ENCODE measurements at regions not wholly inside any gene's neighbourhood (a gene's known extent, or its start where the extent isn't known, plus 50 kb on each side); places are given as distances from the start of the nearest gene placed in this dataset.
"Not testable (repeated sequence)": the region's sequence is repeated elsewhere in the genome, so short reads cannot be mapped to it uniquely, and the experiment has no call there.

- no peak for DNase-seq
These were observed 284.5 kb upstream of the POU5F2 start for GRCh38 chr5:94025788-94026473.

- no peak for DNase-seq
These were observed 283.2 kb upstream of the POU5F2 start for GRCh38 chr5:94024620-94025019.

DNA sequence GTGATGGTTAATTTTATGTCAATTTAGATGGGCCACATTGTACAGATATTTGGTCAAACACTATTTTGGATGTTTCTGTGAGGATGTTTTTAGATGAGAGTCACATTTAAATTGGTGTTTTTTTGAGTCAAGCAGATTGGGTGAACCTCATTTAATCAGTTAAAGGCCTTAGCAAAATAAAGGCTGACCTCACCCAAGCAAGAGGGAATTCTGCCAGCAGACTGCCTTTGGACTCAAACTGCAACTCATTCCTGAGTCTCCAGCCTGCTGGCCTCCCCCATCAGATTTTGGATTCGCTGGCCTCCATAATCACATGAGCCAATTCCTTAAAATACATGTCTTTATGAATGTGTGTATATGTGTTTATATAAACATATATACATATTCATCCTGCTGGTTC is 282.7 kb upstream of the POU5F2 start:
- no peak for DNase-seq

- no peak for DNase-seq
These were observed 279.8 kb upstream of the POU5F2 start for GRCh38 chr5:94021246-94021645.

DNA sequence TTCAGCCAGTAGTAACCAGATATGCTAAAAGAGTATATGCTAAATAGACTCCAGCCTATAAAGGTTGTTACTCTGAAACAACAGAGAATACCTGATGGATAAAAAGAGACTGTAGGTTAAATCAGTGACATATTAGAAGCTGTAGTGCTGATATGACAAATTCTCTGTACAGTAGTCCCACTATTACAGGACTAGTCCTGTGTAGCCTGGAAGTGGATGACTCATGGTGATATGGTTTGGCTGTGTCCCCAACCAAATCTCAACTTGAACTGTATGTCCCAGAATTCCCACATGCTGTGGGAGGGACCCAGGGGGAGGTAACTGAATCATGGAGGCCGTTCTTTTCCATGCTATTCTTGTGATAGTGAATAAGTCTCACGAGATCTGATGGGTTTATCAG is 276.2 kb upstream of the POU5F2 start:
- no peak for DNase-seq

GRCh38 chr5:94010814-94011213 is 269.4 kb upstream of the POU5F2 start:
- DNase-seq, result no peak

DNA sequence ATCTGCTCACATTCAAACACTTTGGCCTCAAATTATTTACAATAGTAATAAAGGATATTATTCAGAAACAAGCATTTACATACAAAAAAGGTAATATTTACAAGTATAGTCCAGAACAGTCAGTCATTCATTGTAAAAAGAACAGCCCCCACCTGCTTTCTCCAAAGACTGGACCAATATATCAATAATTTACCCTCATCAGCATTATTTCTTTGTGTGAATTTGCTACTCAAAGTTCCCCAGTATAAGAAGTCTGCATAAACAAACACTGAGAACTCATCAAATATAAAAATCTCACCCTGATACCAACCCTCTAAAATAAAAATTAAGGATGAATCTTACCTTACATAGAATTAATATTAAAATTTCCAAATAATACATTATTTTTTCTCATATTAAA is 267.8 kb upstream of the POU5F2 start:
- no peak for DNase-seq

GRCh38 chr5:93998951-93999455 is 257.6 kb upstream of the POU5F2 start:
- DNase-seq, result no peak

DNA sequence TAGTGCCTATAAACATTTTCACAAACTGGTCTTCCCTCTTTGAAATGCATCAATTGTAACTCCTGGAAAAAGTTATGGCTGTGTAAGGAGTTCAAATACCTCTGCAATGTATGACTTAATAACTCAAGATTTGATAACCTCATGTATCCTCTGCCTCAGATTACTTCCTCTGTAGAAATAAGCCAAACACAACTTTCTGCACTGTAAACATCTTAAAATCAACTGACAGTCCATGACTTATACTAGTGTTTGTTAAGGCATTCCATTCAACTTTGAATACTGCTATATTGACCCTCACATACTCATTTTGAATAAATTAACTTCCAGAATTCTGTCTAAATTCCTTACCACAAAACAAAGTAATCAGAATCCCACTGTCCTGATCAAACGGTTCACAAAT is 256.2 kb upstream of the POU5F2 start:
- DNase-seq, result no peak

DNA sequence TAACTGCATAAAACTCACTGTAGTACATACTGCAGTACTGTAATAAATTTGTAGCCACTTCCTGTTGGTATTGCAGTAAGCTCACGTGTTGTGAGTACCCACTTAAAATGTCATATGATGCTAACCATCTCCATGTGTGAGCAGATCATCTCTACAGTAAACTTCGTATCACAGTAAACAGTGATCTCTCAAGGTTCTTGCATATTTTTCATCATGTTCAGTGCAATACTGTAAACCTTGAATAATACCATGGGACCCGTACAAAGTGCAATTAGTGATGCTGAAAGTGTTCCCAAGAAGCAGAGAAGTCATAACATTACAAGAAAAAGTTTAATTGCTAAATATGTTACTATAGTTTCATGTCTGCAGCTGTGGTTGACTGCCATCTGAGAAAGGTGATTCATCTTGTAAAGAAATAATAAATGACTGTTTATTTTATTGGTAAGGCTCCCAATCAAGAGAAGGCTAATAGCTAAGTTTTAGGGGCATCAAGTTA is 253.8 kb upstream of the POU5F2 start:
- DNase-seq, result no peak

DNA sequence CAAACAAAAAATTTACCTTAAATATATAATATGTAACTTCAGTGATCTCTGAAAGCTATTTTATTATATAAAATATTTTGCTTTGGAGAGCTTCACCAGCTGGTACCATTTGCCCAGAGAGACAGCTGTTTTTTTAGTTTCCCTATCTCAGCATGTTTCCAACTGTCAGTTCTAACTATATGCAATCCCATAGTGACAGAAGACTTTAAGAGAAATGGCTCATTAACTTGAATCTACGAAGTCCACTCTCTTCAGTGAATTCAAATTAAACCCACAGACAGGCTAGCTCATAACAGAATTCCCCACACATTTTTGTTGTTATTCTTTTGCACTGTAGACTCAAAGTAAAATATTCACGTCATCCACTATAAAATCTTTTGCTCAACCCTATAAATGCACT is 251.8 kb upstream of the POU5F2 start:
- no peak for DNase-seq

DNA sequence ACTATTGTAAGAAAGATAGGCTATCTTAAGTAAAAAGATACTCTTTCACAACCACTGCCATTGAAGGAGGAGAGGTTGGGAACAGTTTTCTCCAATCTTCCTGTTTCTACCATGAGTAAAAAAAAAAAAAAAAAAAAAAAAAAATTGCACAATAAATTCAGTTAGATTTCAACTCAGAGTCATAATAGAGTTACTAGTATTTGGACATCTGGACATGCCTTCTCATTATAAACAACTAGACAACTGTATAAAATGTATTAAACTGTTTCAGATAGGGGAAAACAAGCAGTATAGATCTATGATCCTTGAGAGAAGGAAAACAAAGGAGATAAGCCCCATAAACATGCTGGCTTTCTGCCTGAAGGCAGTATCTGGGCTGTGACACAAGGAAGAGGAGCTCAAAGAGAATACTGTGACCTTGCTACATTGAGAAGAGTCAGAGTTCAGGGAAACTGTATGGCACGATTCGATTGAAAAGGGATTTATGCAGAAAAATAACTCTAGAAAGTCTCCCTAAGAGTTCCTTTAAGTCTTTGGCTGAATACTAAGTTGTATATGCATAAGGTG is 249.2 kb upstream of the POU5F2 start:
- DNase-seq, result no peak

DNA sequence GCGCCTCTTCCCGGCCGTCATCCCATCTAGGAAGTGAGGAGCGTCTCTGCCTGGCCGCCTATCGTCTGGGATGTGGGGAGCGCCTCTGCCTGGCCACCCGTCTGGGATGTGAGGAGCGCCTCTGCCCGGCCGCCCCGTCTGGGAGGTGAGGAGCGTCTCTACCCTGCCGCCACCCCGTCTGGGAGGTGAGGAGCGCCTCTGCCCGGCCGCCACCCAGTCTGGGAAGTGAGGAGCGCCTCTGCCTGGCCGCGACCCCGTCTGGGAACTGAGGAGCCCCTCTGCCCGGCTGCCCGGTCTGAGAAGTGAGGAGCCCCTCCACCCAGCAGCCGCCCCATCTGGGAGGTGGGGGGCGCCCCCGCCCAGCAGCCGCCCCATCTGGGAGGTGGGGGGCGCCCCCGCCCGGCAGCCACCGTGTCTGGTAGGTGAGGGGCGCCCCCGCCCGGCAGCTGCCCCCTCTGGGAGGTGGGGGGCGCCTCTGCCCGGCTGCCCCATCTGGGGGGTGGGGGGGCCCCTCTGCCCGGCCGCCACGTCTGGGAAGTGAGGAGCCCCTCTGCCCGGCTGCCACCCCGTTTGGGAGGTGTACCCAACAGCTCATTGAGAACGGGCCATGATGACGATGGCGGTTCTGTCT is 244.7 kb upstream of the POU5F2 start:
- DNase-seq, result not testable (repeated sequence)

DNA sequence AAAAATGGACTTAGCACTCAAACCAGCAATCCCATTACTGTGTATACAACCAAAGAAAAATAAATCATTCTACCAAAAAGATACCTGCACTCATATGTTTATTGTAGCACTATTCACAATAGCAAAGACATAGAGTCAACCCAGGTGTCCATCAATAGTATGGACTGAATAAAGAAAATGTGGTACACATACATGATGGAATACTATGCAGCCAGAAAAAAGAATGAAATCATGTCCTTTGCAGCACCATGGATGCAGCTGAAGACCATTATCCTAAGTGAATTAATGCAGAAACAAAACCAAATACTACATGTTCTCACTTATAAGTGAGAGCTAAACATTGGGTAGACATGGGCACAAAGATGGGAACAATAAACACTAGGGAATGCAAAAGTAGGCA is 236.8 kb upstream of the POU5F2 start:
- no peak for DNase-seq

DNA sequence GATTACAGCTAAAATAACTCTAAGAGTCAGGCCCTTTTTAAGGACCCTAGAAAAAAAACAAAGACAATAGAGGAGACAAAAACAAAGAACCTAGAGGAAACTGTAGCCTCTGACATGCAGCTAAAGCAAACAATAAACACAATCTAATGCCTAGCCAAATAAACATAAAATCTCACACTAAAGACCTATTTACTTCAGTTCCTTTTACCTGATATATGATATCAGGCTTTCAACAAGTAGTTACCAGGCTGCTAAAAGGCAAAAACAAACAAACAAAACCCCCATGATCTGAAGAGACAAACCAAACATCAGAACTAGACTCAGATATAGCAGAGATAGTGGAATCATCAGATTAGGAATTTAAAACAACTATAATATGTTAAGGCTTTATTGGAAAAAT is 226.5 kb upstream of the POU5F2 start:
- no peak for DNase-seq

DNA sequence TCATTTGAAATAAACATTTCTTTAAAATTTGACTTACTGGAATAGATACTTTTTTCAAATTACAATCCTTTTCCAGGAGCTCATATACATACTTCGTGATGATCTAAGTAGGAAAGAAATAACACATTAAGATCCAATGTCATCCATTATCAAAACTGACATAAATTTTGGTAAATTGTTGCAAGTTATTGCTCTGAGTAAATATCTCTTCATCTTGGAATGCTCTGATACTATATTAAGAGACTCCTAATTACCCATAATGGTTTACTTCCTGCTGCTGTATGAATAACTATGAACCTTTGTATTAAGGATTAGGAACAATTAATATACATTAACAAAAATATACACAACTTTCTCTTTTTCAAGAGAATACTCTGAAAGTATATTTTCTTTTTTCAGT is 223.0 kb upstream of the POU5F2 start:
- no peak for DNase-seq

GRCh38 chr5:93960042-93960441 is 218.6 kb upstream of the POU5F2 start:
- no peak for DNase-seq

- DNase-seq, result no peak
These were observed 214.6 kb upstream of the POU5F2 start for GRCh38 chr5:93956006-93956405.

DNA sequence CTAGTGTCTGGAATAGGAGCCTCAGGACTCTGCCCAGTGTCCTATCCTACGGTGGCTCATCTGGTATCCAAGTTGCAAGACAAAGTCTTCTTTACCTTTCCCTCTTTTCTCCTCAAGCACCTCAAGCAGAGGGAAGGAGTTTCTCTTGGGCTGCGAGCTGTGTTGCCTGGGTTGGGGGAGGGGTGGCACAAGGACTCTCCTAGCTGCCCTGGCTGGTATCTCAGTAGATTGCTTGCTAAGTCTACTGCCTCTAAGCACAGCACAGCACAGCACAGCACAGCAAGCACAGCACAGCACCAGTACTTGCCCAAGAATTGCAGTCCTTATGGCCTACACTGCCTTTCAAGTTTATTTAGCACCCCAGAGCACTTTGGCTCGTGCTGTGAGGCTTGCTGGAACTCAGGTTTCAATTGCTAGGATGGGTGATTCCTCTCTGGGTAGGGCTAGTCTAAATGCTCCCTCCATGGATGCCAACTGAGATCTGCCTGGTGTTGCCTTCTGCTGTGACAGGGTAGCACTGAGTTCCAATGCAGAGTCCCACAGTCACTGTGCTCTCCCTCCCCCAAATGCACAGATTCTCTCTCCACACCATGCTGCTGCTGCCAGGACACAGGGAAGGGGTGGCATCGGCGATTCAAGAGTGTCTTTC is 213.1 kb upstream of the POU5F2 start:
- no peak for DNase-seq

DNA sequence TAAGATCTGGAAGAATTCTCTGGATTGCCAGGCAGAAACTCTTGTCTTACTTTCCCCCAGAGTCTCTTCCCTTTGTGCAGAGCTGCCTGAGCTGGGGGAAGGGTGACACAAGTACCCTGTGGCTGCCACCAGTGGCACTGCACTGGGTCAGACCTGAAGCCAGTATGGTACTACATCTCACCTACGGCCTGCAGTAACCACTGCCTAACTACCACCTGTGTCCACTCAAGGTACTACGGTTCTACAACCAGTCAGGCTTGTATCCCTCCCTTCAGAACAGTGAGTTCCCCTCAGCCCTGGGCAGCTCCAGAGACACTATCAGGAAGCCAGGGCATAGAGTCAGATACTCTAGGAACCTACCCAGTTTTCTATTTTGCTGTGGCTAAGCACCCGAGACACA is 212.0 kb upstream of the POU5F2 start:
- DNase-seq, result no peak

DNA sequence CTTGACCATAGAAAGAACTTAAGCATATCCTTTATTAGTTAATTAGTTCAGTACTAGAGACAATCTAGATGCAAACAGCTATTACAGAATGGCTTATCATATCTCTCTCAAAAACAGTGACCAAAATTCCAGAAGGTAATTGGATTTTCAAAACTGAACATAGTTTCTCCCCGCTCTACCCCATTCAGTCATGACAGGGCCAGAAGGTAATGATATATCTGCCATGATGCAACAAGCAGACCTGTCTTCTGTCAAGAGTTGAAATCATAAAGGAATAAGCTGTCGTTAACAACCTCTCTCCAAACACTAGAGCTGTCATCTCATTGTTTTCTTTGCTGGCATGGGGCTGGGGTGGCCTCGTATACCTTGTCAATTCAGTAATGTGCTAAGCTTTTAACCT is 200.5 kb upstream of the POU5F2 start:
- DNase-seq, result no peak

- not testable (repeated sequence) for DNase-seq
These were observed 191.9 kb upstream of the POU5F2 start for GRCh38 chr5:93933269-93933668.

GRCh38 chr5:93930098-93930497 is 188.7 kb upstream of the POU5F2 start:
- no peak for DNase-seq

DNA sequence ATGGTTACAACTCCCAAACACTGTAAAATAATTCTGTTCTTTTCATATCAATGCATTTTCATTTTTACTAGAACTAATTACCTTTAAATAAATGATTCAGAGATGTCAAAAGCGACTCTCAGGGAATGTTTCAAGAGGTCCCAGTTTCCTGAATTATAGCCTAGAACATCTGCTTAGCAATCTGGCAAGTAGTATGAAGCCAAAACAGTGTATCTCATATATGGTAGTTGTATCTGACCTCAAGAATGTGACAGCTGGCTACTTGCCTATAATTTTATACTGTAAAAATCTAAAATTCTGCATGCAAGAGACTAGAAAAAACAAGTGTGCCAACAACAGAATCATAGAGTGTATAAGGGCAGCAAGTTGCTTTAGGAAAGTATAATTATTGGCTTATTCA is 187.7 kb upstream of the POU5F2 start:
- no peak for DNase-seq
